Kidney (tissue), 13 donors: ENCODE measurements at regions not wholly inside any gene's neighbourhood (a gene's known extent, or its start where the extent isn't known, plus 50 kb on each side); places are given as distances from the start of the nearest gene placed in this dataset.
A peak's percentile ranks its signal among the peaks of the same experiment; 100 is the strongest.
"Not testable (repeated sequence)": the region's sequence is repeated elsewhere in the genome, so short reads cannot be mapped to it uniquely, and the experiment has no call there.

Experiments
- DNase-seq, 5 donors: peaks; one replicate each; pipeline ENCODE4 v3.0.0-alpha.2; 2013 to 2020
- FAIRE-seq: peaks from 2 replicates; lab custom pipeline; 2012; peaks lifted over from hg19 to GRCh38; lab: Jason Lieb, UNC
- H3K27ac ChIP-seq, 2 donors: one replicate each; pipeline ENCODE4 v1.7.0; 2013; ENCODE audit warnings: low read depth in 2 of 2, low read length in 2 of 2, inconsistent platforms in 1 of 2
- H3K27me3 ChIP-seq: one replicate; pipeline ENCODE4 v1.7.1; 2013; ENCODE audit warnings: low read length, inconsistent platforms; ENCODE audit not compliant: control insufficient read depth, insufficient read depth
- H3K36me3 ChIP-seq, 3 donors: one replicate each; pipeline versions ENCODE4 v1.7.0 to v1.7.1; 2013; ENCODE audit warnings: low read length in 3 of 3, control low read depth in 1 of 3, inconsistent platforms in 1 of 3; ENCODE audit not compliant: insufficient read depth in 3 of 3, control insufficient read depth in 2 of 3
- H3K4me1 ChIP-seq, 3 donors: one replicate each; pipeline versions ENCODE4 v1.7.0 to v1.7.1; 2013; ENCODE audit warnings: low read length in 3 of 3, inconsistent platforms in 1 of 3, low read depth in 1 of 3; ENCODE audit not compliant: control insufficient read depth in 2 of 3, insufficient read depth in 2 of 3
- H3K4me3 ChIP-seq, 3 donors: one replicate each; pipeline versions ENCODE4 v1.7.0 to v1.8.1; 2013; ENCODE audit warnings: low read length in 3 of 3, control low read depth in 1 of 3, inconsistent platforms in 1 of 3
- H3K9ac ChIP-seq, 3 donors: one replicate each; pipeline versions ENCODE4 v1.7.0 to v1.7.1; 2013; ENCODE audit warnings: low read length in 3 of 3, control low read depth in 1 of 3, inconsistent platforms in 1 of 3
- H3K9me3 ChIP-seq, 3 donors: one replicate each; pipeline versions ENCODE4 v1.7.0 to v1.7.1; 2013; ENCODE audit warnings: low read length in 3 of 3, control low read depth in 1 of 3, inconsistent platforms in 1 of 3; ENCODE audit not compliant: control insufficient read depth in 2 of 3, insufficient read depth in 1 of 3
- CTCF ChIP-seq: IDR thresholded peaks from 3 replicates; pipeline ENCODE4 v1.5.1; 2012; ENCODE audit warnings: mild to moderate bottlenecking, moderate library complexity, borderline replicate concordance; ENCODE audit not compliant: insufficient read depth; ENCODE audit errors: extremely low read depth
- intact Hi-C: fragments of 100-400 bp; cut with DNase I; formaldehyde crosslinking; loops from one replicate; pipeline ENCODE4 v1.11.1; 2022
- donor health status: control.
- donor health status: control.
- donor health status: control.
- donor health status: control.
- donor health status: control.
- donor health status: DM: yes; HTN: yes; CAD: no.
- donor health status: Normal renal cell carcinoma (clear cell type).

- Histone ChIP-seq H3K9ac (no peak overlapping the region), H3K27ac (no peak overlapping the region), H3K27me3 (no peaks in the 10 kb centered on the region), H3K4me3 (no peak overlapping the region), H3K4me1 (no peaks in the 10 kb centered on the region), H3K36me3 (no peaks in the 10 kb centered on the region), H3K9me3 (no peaks in the 10 kb centered on the region)
- FAIRE-seq (no peak), DNase-seq (no peak)
- intact Hi-C loops = no loop called here
- TF ChIP-seq CTCF = no peak
Measured at GRCh38 chr15:31615643-31616415, 289.2 kb downstream of the KLF13 start.

- H3K4me1 ChIP-seq, H3K9ac ChIP-seq, FAIRE-seq, H3K4me3 ChIP-seq, H3K9me3 ChIP-seq, H3K27me3 ChIP-seq, H3K36me3 ChIP-seq, H3K27ac ChIP-seq, intact Hi-C loops: not testable (repeated sequence)
- peak in 1 of 5 donors; percentile 26 for DNase-seq
Measured at GRCh38 chr15:31623297-31623696, 296.7 kb downstream of the KLF13 start.

GRCh38 chr15:31624115-31624514 is 297.5 kb downstream of the KLF13 start:
- H3K27me3 ChIP-seq, H3K36me3 ChIP-seq, H3K27ac ChIP-seq, FAIRE-seq, DNase-seq, H3K9me3 ChIP-seq, H3K4me3 ChIP-seq, H3K4me1 ChIP-seq, intact Hi-C loops, H3K9ac ChIP-seq: not testable (repeated sequence)

- peak in 1 of 5 donors; percentile 6 for DNase-seq
- intact Hi-C loops, H3K9me3 ChIP-seq, H3K9ac ChIP-seq, FAIRE-seq, H3K4me1 ChIP-seq, H3K27ac ChIP-seq, H3K36me3 ChIP-seq, H3K4me3 ChIP-seq, H3K27me3 ChIP-seq: not testable (repeated sequence)
Measured at GRCh38 chr15:31635715-31636114, 309.1 kb downstream of the KLF13 start.

GRCh38 chr15:31636911-31637310 is 310.3 kb downstream of the KLF13 start:
- H3K36me3 ChIP-seq, H3K9ac ChIP-seq, H3K4me3 ChIP-seq, H3K4me1 ChIP-seq, H3K27ac ChIP-seq, H3K27me3 ChIP-seq, FAIRE-seq, H3K9me3 ChIP-seq, DNase-seq, intact Hi-C loops: not testable (repeated sequence)

- H3K27me3 ChIP-seq, intact Hi-C loops, H3K4me1 ChIP-seq, H3K9ac ChIP-seq, H3K36me3 ChIP-seq, FAIRE-seq, H3K9me3 ChIP-seq, H3K4me3 ChIP-seq, H3K27ac ChIP-seq, DNase-seq: not testable (repeated sequence)
Measured at GRCh38 chr15:31643955-31644354, 317.3 kb downstream of the KLF13 start.

GRCh38 chr15:31644761-31645160 is 318.1 kb downstream of the KLF13 start:
- FAIRE-seq, DNase-seq: not testable (repeated sequence)

More at GRCh38 chr15:31644761-31645160, 318.1 kb downstream of the KLF13 start:
- H3K9me3 ChIP-seq, H3K36me3 ChIP-seq, intact Hi-C loops, H3K27me3 ChIP-seq, H3K4me3 ChIP-seq, H3K27ac ChIP-seq, H3K4me1 ChIP-seq, H3K9ac ChIP-seq: not testable (repeated sequence)
